GM23338 (cell line): ENCODE measurements at regions not wholly inside any gene's neighbourhood (a gene's known extent, or its start where the extent isn't known, plus 50 kb on each side); places are given as distances from the start of the nearest gene placed in this dataset.

ENCODE experiments used
- CREB1 ChIP-seq: fragments of 250-450 bp; sonication (Bioruptor Pico); IDR thresholded peaks from 2 replicates; pipeline ENCODE4 v1.5.0; 2020; ENCODE audit warnings: low read depth, mild to moderate bottlenecking, moderate library complexity
- EZH2 ChIP-seq: fragments of 200-600 bp; sonication (generic); IDR thresholded peaks from one replicate; pipeline ENCODE4 v1.8.0; 2017; ENCODE audit warnings: antibody characterized with exemption, mild to moderate bottlenecking, low read depth; ENCODE audit not compliant: unreplicated experiment
- EZH2phosphoT487 ChIP-seq: fragments of 200-600 bp; sonication (generic); IDR thresholded peaks from one replicate; pipeline ENCODE4 v1.8.1; 2018; ENCODE audit warnings: antibody characterized with exemption; ENCODE audit not compliant: unreplicated experiment
- JUNB ChIP-seq: IDR thresholded peaks from one replicate; pipeline ENCODE4 v1.6.1; 2016; ENCODE audit warnings: antibody characterized with exemption; ENCODE audit not compliant: unreplicated experiment
- NANOG ChIP-seq: IDR thresholded peaks from 2 replicates; pipeline ENCODE4 v1.6.1; 2016; ENCODE audit warnings: antibody characterized with exemption, borderline replicate concordance
- POLR2AphosphoS5 ChIP-seq: IDR thresholded peaks from 2 replicates; pipeline ENCODE4 v1.6.1; 2016; ENCODE audit warnings: antibody characterized with exemption, low read depth
- ZNF114 ChIP-seq: fragments of 250-450 bp; sonication (Bioruptor Pico); IDR thresholded peaks from 2 replicates; pipeline ENCODE4 v1.5.0; 2020; ENCODE audit warnings: mild to moderate bottlenecking, moderate library complexity
- TF ChIP-seq, protein P1 (sequence below): IDR thresholded peaks from one replicate; pipeline ENCODE4 v1.6.1; 2018; ENCODE audit warnings: antibody characterized with exemption; ENCODE audit not compliant: unreplicated experiment
- TF ChIP-seq, protein P2 (sequence below), 2 experiments: fragments of 200-600 bp in 1 of 2; sonication (generic) in 1 of 2; conservative IDR thresholded peaks; 2 replicates each; pipeline versions ENCODE4 v1.5.1 to v1.6.1; 2016 to 2017; ENCODE audit warnings: antibody characterized with exemption in 2 of 2, low read depth in 2 of 2, mild to moderate bottlenecking in 2 of 2, moderate library complexity in 1 of 2
- TF ChIP-seq, protein P3 (sequence below): fragments of 250-450 bp; sonication (Bioruptor Pico); IDR thresholded peaks from 2 replicates; pipeline ENCODE4 v1.5.0; 2020; ENCODE audit warnings: mild to moderate bottlenecking, moderate library complexity
- TF ChIP-seq, protein P4 (sequence below): IDR thresholded peaks from 2 replicates; pipeline ENCODE4 v1.6.1; 2016; ENCODE audit warnings: antibody characterized with exemption

DNA sequence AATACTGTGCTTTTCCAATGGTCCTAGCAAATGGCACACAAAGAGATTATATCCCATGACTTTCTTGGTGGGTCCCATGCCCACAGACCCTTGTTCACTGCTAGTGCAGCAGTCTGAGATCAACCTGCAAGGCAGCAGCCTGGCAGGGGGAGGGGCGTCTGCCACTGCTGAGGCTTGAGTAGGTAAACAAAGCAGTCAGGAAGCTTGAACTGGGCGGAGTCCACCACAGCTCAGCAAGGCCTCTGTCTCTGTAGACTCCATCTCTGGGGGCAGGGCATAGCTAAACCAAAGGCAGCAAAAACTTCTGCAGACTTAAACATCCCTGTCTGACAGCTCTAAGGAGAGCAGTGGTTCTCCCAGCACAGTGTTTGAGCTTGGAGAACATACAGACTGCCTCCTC, 82.9 kb downstream of the ZNF737 start:
- TF ChIP-seq EZH2 (no peak), NANOG (no peak), POLR2AphosphoS5 (no peak), CREB1 (no peak), EZH2phosphoT487 (no peak), JUNB (no peak), ZNF114 (CRISPR knock-in tag) (no peak)
- TF ChIP-seq, protein P1, sequence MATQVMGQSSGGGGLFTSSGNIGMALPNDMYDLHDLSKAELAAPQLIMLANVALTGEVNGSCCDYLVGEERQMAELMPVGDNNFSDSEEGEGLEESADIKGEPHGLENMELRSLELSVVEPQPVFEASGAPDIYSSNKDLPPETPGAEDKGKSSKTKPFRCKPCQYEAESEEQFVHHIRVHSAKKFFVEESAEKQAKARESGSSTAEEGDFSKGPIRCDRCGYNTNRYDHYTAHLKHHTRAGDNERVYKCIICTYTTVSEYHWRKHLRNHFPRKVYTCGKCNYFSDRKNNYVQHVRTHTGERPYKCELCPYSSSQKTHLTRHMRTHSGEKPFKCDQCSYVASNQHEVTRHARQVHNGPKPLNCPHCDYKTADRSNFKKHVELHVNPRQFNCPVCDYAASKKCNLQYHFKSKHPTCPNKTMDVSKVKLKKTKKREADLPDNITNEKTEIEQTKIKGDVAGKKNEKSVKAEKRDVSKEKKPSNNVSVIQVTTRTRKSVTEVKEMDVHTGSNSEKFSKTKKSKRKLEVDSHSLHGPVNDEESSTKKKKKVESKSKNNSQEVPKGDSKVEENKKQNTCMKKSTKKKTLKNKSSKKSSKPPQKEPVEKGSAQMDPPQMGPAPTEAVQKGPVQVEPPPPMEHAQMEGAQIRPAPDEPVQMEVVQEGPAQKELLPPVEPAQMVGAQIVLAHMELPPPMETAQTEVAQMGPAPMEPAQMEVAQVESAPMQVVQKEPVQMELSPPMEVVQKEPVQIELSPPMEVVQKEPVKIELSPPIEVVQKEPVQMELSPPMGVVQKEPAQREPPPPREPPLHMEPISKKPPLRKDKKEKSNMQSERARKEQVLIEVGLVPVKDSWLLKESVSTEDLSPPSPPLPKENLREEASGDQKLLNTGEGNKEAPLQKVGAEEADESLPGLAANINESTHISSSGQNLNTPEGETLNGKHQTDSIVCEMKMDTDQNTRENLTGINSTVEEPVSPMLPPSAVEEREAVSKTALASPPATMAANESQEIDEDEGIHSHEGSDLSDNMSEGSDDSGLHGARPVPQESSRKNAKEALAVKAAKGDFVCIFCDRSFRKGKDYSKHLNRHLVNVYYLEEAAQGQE, result no peak
- TF ChIP-seq, protein P2, sequence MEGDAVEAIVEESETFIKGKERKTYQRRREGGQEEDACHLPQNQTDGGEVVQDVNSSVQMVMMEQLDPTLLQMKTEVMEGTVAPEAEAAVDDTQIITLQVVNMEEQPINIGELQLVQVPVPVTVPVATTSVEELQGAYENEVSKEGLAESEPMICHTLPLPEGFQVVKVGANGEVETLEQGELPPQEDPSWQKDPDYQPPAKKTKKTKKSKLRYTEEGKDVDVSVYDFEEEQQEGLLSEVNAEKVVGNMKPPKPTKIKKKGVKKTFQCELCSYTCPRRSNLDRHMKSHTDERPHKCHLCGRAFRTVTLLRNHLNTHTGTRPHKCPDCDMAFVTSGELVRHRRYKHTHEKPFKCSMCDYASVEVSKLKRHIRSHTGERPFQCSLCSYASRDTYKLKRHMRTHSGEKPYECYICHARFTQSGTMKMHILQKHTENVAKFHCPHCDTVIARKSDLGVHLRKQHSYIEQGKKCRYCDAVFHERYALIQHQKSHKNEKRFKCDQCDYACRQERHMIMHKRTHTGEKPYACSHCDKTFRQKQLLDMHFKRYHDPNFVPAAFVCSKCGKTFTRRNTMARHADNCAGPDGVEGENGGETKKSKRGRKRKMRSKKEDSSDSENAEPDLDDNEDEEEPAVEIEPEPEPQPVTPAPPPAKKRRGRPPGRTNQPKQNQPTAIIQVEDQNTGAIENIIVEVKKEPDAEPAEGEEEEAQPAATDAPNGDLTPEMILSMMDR (conservative IDR thresholded peaks at IDR 0.05; ENCODE audit: low read depth in 2 of 2), result no peak
- TF ChIP-seq, protein P3, sequence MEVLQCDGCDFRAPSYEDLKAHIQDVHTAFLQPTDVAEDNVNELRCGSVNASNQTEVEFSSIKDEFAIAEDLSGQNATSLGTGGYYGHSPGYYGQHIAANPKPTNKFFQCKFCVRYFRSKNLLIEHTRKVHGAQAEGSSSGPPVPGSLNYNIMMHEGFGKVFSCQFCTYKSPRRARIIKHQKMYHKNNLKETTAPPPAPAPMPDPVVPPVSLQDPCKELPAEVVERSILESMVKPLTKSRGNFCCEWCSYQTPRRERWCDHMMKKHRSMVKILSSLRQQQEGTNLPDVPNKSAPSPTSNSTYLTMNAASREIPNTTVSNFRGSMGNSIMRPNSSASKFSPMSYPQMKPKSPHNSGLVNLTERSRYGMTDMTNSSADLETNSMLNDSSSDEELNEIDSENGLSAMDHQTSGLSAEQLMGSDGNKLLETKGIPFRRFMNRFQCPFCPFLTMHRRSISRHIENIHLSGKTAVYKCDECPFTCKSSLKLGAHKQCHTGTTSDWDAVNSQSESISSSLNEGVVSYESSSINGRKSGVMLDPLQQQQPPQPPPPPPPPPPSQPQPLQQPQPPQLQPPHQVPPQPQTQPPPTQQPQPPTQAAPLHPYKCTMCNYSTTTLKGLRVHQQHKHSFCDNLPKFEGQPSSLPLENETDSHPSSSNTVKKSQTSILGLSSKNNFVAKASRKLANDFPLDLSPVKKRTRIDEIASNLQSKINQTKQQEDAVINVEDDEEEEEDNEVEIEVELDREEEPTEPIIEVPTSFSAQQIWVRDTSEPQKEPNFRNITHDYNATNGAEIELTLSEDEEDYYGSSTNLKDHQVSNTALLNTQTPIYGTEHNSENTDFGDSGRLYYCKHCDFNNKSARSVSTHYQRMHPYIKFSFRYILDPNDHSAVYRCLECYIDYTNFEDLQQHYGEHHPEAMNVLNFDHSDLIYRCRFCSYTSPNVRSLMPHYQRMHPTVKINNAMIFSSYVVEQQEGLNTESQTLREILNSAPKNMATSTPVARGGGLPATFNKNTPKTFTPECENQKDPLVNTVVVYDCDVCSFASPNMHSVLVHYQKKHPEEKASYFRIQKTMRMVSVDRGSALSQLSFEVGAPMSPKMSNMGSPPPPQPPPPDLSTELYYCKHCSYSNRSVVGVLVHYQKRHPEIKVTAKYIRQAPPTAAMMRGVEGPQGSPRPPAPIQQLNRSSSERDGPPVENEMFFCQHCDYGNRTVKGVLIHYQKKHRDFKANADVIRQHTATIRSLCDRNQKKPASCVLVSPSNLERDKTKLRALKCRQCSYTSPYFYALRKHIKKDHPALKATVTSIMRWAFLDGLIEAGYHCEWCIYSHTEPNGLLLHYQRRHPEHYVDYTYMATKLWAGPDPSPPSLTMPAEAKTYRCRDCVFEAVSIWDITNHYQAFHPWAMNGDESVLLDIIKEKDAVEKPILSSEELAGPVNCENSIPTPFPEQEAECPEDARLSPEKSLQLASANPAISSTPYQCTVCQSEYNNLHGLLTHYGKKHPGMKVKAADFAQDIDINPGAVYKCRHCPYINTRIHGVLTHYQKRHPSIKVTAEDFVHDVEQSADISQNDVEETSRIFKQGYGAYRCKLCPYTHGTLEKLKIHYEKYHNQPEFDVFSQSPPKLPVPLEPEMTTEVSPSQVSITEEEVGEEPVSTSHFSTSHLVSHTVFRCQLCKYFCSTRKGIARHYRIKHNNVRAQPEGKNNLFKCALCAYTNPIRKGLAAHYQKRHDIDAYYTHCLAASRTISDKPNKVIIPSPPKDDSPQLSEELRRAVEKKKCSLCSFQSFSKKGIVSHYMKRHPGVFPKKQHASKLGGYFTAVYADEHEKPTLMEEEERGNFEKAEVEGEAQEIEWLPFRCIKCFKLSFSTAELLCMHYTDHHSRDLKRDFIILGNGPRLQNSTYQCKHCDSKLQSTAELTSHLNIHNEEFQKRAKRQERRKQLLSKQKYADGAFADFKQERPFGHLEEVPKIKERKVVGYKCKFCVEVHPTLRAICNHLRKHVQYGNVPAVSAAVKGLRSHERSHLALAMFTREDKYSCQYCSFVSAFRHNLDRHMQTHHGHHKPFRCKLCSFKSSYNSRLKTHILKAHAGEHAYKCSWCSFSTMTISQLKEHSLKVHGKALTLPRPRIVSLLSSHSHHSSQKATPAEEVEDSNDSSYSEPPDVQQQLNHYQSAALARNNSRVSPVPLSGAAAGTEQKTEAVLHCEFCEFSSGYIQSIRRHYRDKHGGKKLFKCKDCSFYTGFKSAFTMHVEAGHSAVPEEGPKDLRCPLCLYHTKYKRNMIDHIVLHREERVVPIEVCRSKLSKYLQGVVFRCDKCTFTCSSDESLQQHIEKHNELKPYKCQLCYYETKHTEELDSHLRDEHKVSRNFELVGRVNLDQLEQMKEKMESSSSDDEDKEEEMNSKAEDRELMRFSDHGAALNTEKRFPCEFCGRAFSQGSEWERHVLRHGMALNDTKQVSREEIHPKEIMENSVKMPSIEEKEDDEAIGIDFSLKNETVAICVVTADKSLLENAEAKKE (CRISPR knock-in tag), result no peak
- TF ChIP-seq, protein P4, sequence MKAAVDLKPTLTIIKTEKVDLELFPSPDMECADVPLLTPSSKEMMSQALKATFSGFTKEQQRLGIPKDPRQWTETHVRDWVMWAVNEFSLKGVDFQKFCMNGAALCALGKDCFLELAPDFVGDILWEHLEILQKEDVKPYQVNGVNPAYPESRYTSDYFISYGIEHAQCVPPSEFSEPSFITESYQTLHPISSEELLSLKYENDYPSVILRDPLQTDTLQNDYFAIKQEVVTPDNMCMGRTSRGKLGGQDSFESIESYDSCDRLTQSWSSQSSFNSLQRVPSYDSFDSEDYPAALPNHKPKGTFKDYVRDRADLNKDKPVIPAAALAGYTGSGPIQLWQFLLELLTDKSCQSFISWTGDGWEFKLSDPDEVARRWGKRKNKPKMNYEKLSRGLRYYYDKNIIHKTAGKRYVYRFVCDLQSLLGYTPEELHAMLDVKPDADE, result no peak
